B cell (primary cell): ENCODE measurements at regions not wholly inside any gene's neighbourhood (a gene's known extent, or its start where the extent isn't known, plus 50 kb on each side); places are given as distances from the start of the nearest gene placed in this dataset.

Experiments
- ATAC-seq: fragments of 200-7000 bp; cut with Tn5 transposase; one replicate; pipeline ENCODE4 v1.10.0; 2021; ENCODE audit warnings: low read depth, mild to moderate bottlenecking, moderate number of reproducible peaks, moderate library complexity
- CTCF ChIA-PET: fragments of 350-600 bp; sonication (Branson Sonifier 250); formaldehyde crosslinking; loops from one replicate; lab custom pipeline; 2021; ENCODE audit warnings: antibody characterized with exemption, inconsistent platforms; lab: Charles Lee
- POLR2A ChIA-PET: fragments of 350-600 bp; sonication (Branson Sonifier 250); formaldehyde crosslinking; loops from one replicate; lab custom pipeline; 2021; ENCODE audit warnings: antibody characterized with exemption; lab: Charles Lee
- DNase-seq: peaks from one replicate; pipeline ENCODE4 v3.0.0; 2013
- H2AFZ ChIP-seq: 2 replicates; pipeline ENCODE4 v1.6.1; 2012; ENCODE audit warnings: mild to moderate bottlenecking, low read depth, low read length; ENCODE audit not compliant: insufficient read depth, poor library complexity, severe bottlenecking
- H3K27ac ChIP-seq, 2 donors: 1 replicate in 1 of 2; 2 replicates in 1 of 2; pipeline ENCODE4 v1.5.1; 2012 to 2013; ENCODE audit warnings: low read length in 2 of 2, mild to moderate bottlenecking in 2 of 2, moderate library complexity in 1 of 2
- H3K27me3 ChIP-seq, 4 experiments: fragments of 200-600 bp in 1 of 4; sonication (generic) in 1 of 4; replicated peaks in 1 of 4; 1 replicate in 2 of 4; 2 replicates in 2 of 4; pipeline versions ENCODE4 v1.6.1 to v1.7.0; 2013 to 2016; ENCODE audit warnings: low read length in 3 of 4, mild to moderate bottlenecking in 2 of 4, mixed read lengths in 1 of 4, moderate library complexity in 1 of 4; ENCODE audit not compliant: insufficient read depth in 4 of 4, control insufficient read depth in 3 of 4; ENCODE audit errors: control extremely low read depth in 1 of 4
- H3K36me3 ChIP-seq, 2 experiments: replicated peaks in 1 of 2; 1 replicate in 1 of 2; 2 replicates in 1 of 2; pipeline versions ENCODE4 v1.6.1 to v1.7.1; 2013; ENCODE audit warnings: low read length in 1 of 2; ENCODE audit not compliant: insufficient read depth in 2 of 2, control insufficient read depth in 1 of 2; ENCODE audit errors: control extremely low read depth in 1 of 2, extremely low read depth in 1 of 2
- H3K4me1 ChIP-seq, 2 donors: fragments of 200-600 bp in 1 of 2; sonication (generic) in 1 of 2; 1 replicate in 1 of 2; 2 replicates in 1 of 2; pipeline versions ENCODE4 v1.5.1 to v1.6.1; 2013 to 2017; ENCODE audit warnings: low read length in 2 of 2; ENCODE audit not compliant: control insufficient read depth in 2 of 2, insufficient read depth in 2 of 2
- H3K4me2 ChIP-seq: replicated peaks from 2 replicates; pipeline ENCODE3; 2012; ENCODE audit warnings: mild to moderate bottlenecking, low read depth, low read length; ENCODE audit not compliant: poor library complexity, severe bottlenecking
- H3K4me3 ChIP-seq, 5 experiments: fragments of 200-600 bp in 1 of 5; sonication (generic) in 1 of 5; 1 replicate in 3 of 5; 2 replicates in 2 of 5; pipeline versions ENCODE4 v1.5.1 to v1.7.0; 2011 to 2016; ENCODE audit warnings: low read length in 4 of 5, mild to moderate bottlenecking in 4 of 5, low read depth in 2 of 5, control low read depth in 1 of 5, moderate library complexity in 1 of 5; ENCODE audit not compliant: insufficient read depth in 1 of 5; ENCODE audit errors: control extremely low read depth in 1 of 5, extremely low read depth in 1 of 5
- H3K79me2 ChIP-seq: fragments of 200-600 bp; sonication (generic); one replicate; pipeline ENCODE4 v1.6.0; 2016; ENCODE audit warnings: low read length; ENCODE audit not compliant: control insufficient read depth, insufficient read depth
- H3K9ac ChIP-seq: fragments of 200-600 bp; sonication (generic); 2 replicates; pipeline ENCODE4 v1.6.1; 2017; ENCODE audit warnings: mild to moderate bottlenecking, low read length, moderate library complexity
- H3K9me3 ChIP-seq, 3 donors: one replicate each; pipeline versions ENCODE4 v1.6.1 to v1.7.1; 2013; ENCODE audit warnings: low read length in 2 of 3; ENCODE audit not compliant: control insufficient read depth in 2 of 3, insufficient read depth in 1 of 3; ENCODE audit errors: control extremely low read depth in 1 of 3
- H4K20me1 ChIP-seq: 2 replicates; pipeline ENCODE4 v1.6.0; 2012; ENCODE audit warnings: mild to moderate bottlenecking, low read length; ENCODE audit not compliant: insufficient read depth, control insufficient read depth, poor library complexity, severe bottlenecking
- H3K27ac Mint-ChIP-seq: one replicate; pipeline ENCODE4 v1.8.0; 2021; ENCODE audit warnings: mixed read lengths
- H3K27me3 Mint-ChIP-seq: one replicate; pipeline ENCODE4 v1.8.0; 2021; ENCODE audit warnings: mixed read lengths
- H3K4me1 Mint-ChIP-seq: one replicate; pipeline ENCODE4 v1.8.0; 2021; ENCODE audit warnings: mixed read lengths
- H3K4me3 Mint-ChIP-seq: one replicate; pipeline ENCODE4 v1.8.0; 2021; ENCODE audit warnings: mixed read lengths
- H3K9me3 Mint-ChIP-seq: one replicate; pipeline ENCODE4 v1.8.0; 2022; ENCODE audit warnings: mixed read lengths; ENCODE audit not compliant: insufficient read depth
- CTCF ChIP-seq: fragments of 200-600 bp; IDR thresholded peaks from one replicate; pipeline ENCODE4 v1.8.0; 2022; ENCODE audit warnings: antibody characterized with exemption, mild to moderate bottlenecking
- EZH2 ChIP-seq: IDR thresholded peaks from 2 replicates; pipeline ENCODE4 v1.6.1; 2012; ENCODE audit warnings: borderline replicate concordance, low read depth, mild to moderate bottlenecking, moderate library complexity, low read length; ENCODE audit not compliant: insufficient read depth, poor library complexity, severe bottlenecking
- WGBS: methylation state at CpG from one replicate; pipeline ENCODE4 v1.1.5; 2013; ENCODE audit warnings: missing lambda C conversion rate; ENCODE audit not compliant: insufficient coverage; 5-methylcytosine and 5-hydroxymethylcytosine counted together
- intact Hi-C: fragments of 100-400 bp; cut with micrococcal nuclease; formaldehyde crosslinking; loops from one replicate; pipeline ENCODE4 v1.10.0; 2022

GRCh38 chr17:72510351-72511016, 389.7 kb downstream of the SOX9 start:
- H4K20me1 ChIP-seq = no peaks in the 10 kb centered on the region
- H3K27ac ChIP-seq = no peak overlapping the region
- no peak overlapping the region for H3K4me2 ChIP-seq
- TF ChIP-seq CTCF (no peak), EZH2 (no peak)
- H3K4me3 Mint-ChIP-seq = no peak overlapping the region
- DNase-seq = peak; percentile 11
- ATAC-seq = peak; percentile 65
- intact Hi-C loops = no loop called here
- H3K9me3 Mint-ChIP-seq = peaks cover 3% of the 10 kb centered on the region
- peaks cover 9% of the 10 kb centered on the region for H3K4me1 Mint-ChIP-seq
- WGBS = no CpG with 5 or more reads among the region's 3 CpGs
- H2AFZ ChIP-seq = no peak overlapping the region
- no peak overlapping the region for H3K4me3 ChIP-seq
- H3K9me3 ChIP-seq = no peaks in the 10 kb centered on the region
- no peaks in the 10 kb centered on the region for H3K36me3 ChIP-seq
- no peaks in the 10 kb centered on the region for H3K4me1 ChIP-seq
- H3K9ac ChIP-seq = no peak overlapping the region
- ChIA-PET POLR2A (no interaction called here), CTCF (no interaction called here)
- H3K27me3 ChIP-seq = no peaks in the 10 kb centered on the region
- H3K79me2 ChIP-seq = no peaks in the 10 kb centered on the region
- peaks cover 3% of the 10 kb centered on the region for H3K27me3 Mint-ChIP-seq
- no peak overlapping the region for H3K27ac Mint-ChIP-seq

- CTCF ChIA-PET = no interaction called here
- intact Hi-C loops = no loop called here
- Mint-ChIP-seq H3K27ac (no peak overlapping the region), H3K4me3 (no peak overlapping the region), H3K9me3 (no peaks in the 10 kb centered on the region), H3K4me1 (peaks cover 11% of the 10 kb centered on the region), H3K27me3 (peaks cover 7% of the 10 kb centered on the region)
- TF ChIP-seq EZH2 (no peak), CTCF (no peak)
- Histone ChIP-seq H3K27ac (no peak overlapping the region), H3K4me2 (no peak overlapping the region), H3K27me3 (no peaks in the 10 kb centered on the region), H4K20me1 (no peaks in the 10 kb centered on the region), H3K4me3 (no peak overlapping the region), H3K9me3 (no peaks in the 10 kb centered on the region), H3K79me2 (no peaks in the 10 kb centered on the region), H2AFZ (no peak overlapping the region), H3K9ac (no peak overlapping the region), H3K36me3 (no peaks in the 10 kb centered on the region), H3K4me1 (no peaks in the 10 kb centered on the region)
- ATAC-seq (no peak), DNase-seq (no peak)
- POLR2A ChIA-PET = interaction anchor here (0.5 kb wide), 1 partner anchor 471 kb away, joined by 3 read pairs; no protein-coding TSS in a partner anchor
- 94% methylated on average over 3 of the region's 7 CpGs for WGBS
These were observed 390.4 kb downstream of the SOX9 start for GRCh38 chr17:72511242-72511641.
